Non-pigmented ciliary epithelial cell (primary cell): ENCODE measurements at regions not wholly inside any gene's neighbourhood (a gene's known extent, or its start where the extent isn't known, plus 50 kb on each side); places are given as distances from the start of the nearest gene placed in this dataset.
"Not testable (repeated sequence)": the region's sequence is repeated elsewhere in the genome, so short reads cannot be mapped to it uniquely, and the experiment has no call there.

Experiments
- DNase-seq: peaks from one replicate; pipeline ENCODE4 v3.0.0-alpha.2; 2010; ENCODE audit warnings: low read depth

DNA sequence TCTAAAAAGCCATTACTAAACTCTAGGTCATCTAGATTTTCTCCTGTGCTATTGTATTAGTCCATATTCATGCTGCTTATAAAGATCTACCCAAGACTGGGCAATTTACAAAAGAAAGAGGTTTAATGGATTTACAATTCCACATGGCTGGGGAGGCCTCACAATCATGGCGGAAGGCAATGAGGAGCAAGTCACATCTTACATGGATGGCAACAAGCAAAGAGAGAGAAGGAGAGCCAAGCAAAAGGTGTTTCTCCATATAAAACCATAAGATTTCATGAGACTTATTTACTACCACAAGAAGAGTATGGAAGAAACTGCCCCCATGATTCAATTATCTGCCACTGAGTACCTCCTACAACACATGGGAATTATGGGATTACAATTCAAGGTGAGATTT is 69.6 kb upstream of the CCDC6 start:
- not testable (repeated sequence) for DNase-seq

DNA sequence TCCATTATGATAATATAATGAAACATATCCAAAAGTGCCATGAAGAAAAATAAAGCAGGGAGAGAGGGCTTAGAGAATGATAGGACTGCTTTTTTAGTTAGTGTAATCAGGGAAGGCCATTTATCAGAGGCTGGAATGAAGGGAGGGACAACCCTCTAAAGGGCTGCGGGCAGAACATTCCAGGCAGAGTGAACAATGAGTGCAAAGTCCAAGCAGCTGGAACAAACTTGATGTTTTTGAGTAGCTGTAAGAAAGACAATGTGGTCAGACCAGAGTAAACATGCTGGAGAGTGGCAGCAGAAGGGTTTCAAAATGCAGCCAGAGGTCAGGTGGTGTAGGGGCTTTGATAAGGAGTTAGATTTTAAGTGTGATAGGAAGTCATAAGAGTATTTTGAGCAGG is 65.6 kb upstream of the CCDC6 start:
- DNase-seq = peak; percentile 18

DNA sequence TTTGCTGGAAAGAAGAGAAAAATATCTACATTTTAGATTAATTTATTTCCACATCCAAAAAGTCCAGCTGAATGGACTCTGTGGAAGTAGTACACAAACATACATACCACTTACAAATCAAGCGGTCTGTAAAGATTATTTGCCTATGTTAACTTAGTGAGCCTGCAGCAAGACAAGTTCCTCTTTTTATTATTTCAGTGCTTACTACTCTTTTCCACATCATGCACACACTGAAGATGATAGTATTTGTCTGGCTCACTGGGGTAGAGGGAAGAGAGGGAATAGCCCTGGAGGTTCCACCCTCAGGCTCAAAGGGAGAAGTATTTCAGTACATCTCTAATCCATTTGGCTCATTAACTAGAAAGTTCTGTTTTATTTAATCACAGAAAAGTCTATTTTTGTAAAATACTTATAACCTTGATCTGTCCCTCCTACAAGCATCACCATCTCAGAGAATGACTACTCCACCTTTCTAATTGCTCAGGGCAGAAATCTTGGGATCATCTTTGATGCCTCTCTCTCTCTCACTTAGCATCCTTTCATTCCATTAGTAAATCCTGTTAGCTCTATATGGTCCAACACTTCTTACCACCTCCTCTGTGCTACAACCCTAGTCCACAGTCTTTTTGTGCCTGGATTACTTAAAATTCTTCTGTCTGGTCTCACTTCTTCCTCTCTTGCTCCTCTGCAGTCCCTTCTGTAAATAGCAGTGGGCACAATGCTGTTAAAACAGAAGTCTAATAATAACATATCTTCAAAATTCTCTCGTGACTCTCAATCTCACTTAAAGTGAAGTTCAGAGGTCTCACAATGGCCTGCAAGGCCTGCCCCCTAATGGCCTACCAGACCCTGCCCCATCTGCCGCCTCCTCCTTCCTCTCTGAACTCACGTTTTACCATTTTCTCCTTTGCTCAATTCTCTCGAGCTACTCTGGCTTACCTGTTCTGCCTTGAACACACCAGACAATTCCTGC is 64.3 kb upstream of the CCDC6 start:
- DNase-seq = no peak

DNA sequence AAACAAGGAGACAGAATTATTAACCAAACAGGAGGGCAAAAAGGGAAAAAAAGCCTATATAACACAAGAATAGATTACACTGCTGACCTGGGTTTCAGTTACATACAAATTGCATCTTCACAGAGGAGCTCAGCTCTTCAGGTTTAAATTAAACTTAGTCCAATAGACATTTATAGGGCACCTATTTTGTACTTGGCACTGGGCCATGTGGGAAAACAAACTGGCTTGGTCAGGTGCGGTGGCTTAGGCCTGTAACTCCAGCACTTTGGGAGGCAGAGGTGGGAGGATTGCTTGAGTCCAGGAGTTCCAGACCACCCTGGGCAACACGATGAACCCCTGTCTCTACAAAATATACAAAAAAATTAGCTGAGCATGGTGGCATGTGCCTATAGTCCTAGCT is 62.3 kb upstream of the CCDC6 start:
- no peak for DNase-seq

DNA sequence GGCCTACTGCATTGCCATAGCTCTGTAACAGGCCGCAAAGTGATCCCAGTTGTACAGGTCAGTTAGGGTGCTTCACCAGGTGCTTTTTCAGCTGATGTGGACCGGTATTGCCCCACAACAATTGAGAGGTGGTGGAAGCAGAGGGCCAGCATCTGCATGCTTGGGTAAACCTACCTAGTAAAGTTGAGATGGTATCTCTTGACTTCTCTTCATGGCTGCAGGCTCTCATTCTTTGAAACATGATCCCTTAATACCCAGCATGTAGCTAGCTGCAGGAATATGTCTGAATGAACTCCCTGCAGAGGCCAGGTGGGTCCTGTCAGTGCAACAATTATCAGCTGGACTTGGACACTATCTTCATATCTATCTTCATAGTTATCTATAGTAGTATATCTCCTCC is 60.7 kb upstream of the CCDC6 start:
- DNase-seq = no peak

DNA sequence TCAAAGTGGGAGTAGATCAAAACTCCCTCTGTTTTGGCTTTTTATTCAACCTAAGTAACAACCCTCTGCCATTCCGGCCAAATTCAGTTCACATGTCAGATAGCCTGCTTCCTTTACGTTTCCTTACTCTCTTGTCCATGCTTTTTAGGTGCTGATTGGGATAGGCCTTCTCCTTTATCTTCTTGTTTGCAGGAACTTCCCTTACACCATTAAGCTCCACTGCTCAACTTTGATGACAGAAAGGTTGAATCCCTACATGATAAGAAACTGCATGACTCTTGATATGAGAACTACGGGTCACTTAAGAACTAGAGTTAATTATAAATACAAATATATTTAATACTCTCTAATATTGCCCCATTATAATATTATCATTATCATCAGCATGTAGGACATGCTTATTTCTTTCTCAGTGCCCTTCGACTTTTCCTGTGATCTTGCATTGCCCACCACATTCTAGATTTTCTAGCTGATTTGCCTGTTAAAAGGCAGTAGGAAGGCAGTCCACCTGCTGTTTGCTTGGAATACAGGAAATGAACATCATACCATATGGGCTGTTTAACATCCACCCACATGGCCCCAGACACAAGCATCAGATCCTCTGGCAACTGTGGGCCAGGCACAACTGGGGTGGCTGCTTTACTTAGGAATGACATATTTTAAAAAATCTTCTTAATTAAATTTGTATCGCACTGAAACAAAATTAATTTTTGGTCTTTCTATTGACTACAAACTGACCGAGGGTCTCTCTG is 59.7 kb upstream of the CCDC6 start:
- no peak for DNase-seq

DNA sequence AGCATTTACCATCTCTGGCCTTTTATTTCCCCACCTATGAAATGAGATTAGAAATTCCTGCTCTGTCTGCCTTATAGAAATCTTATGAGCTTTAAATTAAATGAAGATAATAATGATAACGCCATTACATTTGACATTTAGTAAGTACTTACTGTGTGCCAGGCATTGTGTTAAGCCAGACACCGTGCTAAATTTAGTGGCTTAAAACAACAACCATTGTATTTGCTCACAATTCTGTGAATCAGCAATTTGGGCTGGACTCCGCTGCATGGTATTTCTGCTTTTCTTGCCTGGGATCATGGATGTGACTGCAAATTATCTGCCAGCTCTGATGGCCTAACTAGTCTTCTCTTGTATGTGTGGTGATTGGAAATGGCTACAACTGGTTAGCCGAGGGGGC is 56.4 kb upstream of the CCDC6 start:
- no peak for DNase-seq

DNA sequence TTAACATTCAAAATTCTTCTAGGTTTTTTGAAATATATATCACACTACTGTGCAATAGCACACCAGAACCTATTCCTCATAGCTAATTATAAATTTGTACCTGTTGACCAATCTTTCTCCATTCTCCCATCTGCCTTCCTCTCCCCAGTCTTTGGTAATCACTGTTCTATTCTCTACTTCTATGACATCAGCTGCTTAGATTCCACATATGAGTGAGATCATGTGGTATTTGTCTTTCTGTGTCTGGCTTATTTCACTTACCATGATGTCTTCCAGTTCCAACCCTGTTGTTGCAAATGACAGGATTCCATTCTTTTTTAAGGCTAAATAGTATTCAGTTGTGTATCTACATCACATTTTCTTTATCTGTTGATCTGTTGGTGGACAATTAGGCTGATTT is 54.4 kb upstream of the CCDC6 start:
- no peak for DNase-seq

DNA sequence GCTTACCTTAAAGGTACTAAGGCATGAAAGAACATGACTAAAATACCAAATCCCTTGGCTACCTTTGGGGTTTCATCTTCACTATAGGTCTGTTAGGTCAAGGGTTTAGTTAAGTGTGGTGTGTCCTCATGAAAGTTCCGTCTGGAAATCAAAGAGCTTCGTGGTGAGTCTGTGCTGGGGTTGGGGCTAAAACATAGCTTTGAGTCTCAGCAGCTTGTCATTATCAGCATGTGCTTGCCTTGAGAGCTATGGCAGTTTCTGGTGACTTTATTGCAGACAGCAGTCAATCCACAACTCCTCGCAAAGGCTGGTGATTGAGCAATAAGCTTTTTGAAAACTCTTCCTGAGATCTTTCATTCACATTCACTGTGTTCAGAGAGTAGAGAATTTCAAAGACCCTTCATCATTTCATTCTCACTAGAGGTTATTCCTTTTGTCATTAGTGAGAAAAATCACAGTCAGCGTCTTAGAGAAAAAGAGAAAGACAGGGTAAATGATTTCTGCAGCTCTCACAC is 53.2 kb upstream of the CCDC6 start:
- no peak for DNase-seq

DNA sequence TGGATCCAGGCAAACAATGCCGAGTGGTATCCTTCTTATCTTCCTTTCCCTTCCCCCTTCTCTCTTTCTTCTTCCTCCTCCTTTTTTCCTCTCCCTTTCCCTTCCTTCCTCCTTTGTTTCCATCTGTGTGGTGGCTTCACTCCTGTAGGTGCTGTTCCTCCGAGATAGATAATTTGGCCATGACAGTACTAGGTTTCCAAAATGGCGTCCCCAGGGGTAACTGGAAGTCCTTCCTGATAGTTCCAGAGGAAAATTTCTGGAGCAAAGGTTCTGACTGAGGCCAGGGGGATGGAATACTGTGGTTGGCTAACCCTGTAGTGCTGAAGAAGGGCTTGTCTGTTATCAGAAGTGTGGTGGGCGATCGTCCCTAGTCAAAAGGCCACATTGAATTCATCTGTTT is 52.5 kb upstream of the CCDC6 start:
- DNase-seq = no peak

DNA sequence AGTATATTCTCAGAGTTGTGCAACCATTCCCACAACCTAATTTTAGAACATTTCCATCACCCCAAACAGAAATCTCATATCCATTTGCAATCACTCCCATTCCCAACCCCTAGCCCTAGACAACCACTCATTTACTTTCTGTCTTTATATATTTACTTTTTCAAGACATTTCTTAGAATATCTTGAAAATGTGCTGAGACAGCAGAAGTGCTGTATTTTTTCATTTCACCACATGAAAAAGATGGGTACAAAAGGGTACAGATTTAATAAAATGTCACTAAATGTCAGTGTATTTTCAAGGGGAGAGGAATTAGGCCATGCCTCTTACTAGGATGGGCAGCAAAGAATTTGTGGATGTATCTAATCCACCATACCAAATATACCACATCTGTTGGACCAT is 51.6 kb upstream of the CCDC6 start:
- no peak for DNase-seq
